ENCODE measurements at regions not wholly inside any gene's neighbourhood (a gene's known extent, or its start where the extent isn't known, plus 50 kb on each side); places are given as distances from the start of the nearest gene placed in this dataset.

GRCh38 chr5:154107010-154107409 is 68.2 kb downstream of the MFAP3 start:
- no peak for DNase-seq

- no peak for DNase-seq
Measured at GRCh38 chr5:154107756-154108155, 69.0 kb downstream of the MFAP3 start.

- DNase-seq = no peak
Measured at GRCh38 chr5:154109416-154110106, 70.8 kb downstream of the MFAP3 start.

- no peak for DNase-seq
Measured at GRCh38 chr5:154110107-154110453, 71.3 kb downstream of the MFAP3 start.

GRCh38 chr5:154110716-154111115 is 71.9 kb downstream of the MFAP3 start:
- DNase-seq = no peak

GRCh38 chr5:154111214-154111613 is 72.4 kb downstream of the MFAP3 start:
- no peak for DNase-seq

- no peak for DNase-seq
Measured at GRCh38 chr5:154112255-154112654, 73.5 kb downstream of the MFAP3 start.

GRCh38 chr5:154115291-154115690 is 75.2 kb upstream of the GALNT10 start:
- no peak for DNase-seq

GRCh38 chr5:154117050-154117449 is 73.5 kb upstream of the GALNT10 start:
- DNase-seq = peak; percentile 56

GRCh38 chr5:154117930-154118329 is 72.6 kb upstream of the GALNT10 start:
- no peak for DNase-seq

- DNase-seq = no peak
Measured at GRCh38 chr5:154118385-154118784, 72.1 kb upstream of the GALNT10 start.

GRCh38 chr5:154118893-154119336 is 71.6 kb upstream of the GALNT10 start:
- DNase-seq = peak; percentile 26

GRCh38 chr5:154129013-154129412 is 61.5 kb upstream of the GALNT10 start:
- no peak for DNase-seq

- DNase-seq = no peak
Measured at GRCh38 chr5:154129921-154130320, 60.6 kb upstream of the GALNT10 start.

GRCh38 chr5:154131817-154132216 is 58.7 kb upstream of the GALNT10 start:
- DNase-seq = no peak

- no peak for DNase-seq
Measured at GRCh38 chr5:154132718-154133307, 57.7 kb upstream of the GALNT10 start.

- DNase-seq = no peak
Measured at GRCh38 chr5:154133591-154133990, 56.9 kb upstream of the GALNT10 start.

GRCh38 chr5:154134499-154134898 is 56.0 kb upstream of the GALNT10 start:
- DNase-seq = no peak

GRCh38 chr5:154135125-154135817 is 55.3 kb upstream of the GALNT10 start:
- no peak for DNase-seq

GRCh38 chr5:154136141-154136540 is 54.4 kb upstream of the GALNT10 start:
- no peak for DNase-seq

- DNase-seq = no peak
Measured at GRCh38 chr5:154138701-154139100, 51.8 kb upstream of the GALNT10 start.

GRCh38 chr5:154140381-154140780 is 50.2 kb upstream of the GALNT10 start:
- no peak for DNase-seq

Data from DMS153 (cell line).